ENCODE measurements at regions not wholly inside any gene's neighbourhood (a gene's known extent, or its start where the extent isn't known, plus 50 kb on each side); places are given as distances from the start of the nearest gene placed in this dataset.

- Histone ChIP-seq H4K20me1 (ENCODE audit: insufficient read depth, low read length) (no peaks in the 10 kb centered on the region), H3K9me3 (ENCODE audit: low read length) (peaks cover 21% of the 10 kb centered on the region; the same call in 1 of the 2 replicates), H3K27me3 (ENCODE audit: control insufficient read depth in 1 of 2, insufficient read depth in 2 of 2, low read length in 2 of 2) (no peaks in the 10 kb centered on the region), H3K36me3 (replicated peaks in 1 of 2; ENCODE audit: control insufficient read depth in 1 of 2, insufficient read depth in 2 of 2, low read length in 2 of 2) (no peaks in the 10 kb centered on the region), H3K27ac (ENCODE audit: extremely low read length, insufficient read depth, low read length) (no peak overlapping the region), H3K9ac (ENCODE audit: insufficient read depth, low read depth, low read length) (no peak overlapping the region), H3K4me3 (replicated peaks in 1 of 3; ENCODE audit: insufficient read depth in 1 of 3, low read depth in 2 of 3, low read length in 3 of 3) (no peak overlapping the region), H3K4me2 (ENCODE audit: low read depth, low read length) (no peak overlapping the region), H2AFZ (ENCODE audit: low read length) (no peak overlapping the region), H3K79me2 (ENCODE audit: insufficient read depth, low read length) (no peaks in the 10 kb centered on the region), H3K4me1 (ENCODE audit: insufficient read depth, low read length) (no peaks in the 10 kb centered on the region)
- ATAC-seq (no peak), FAIRE-seq (no peak), DNase-seq (ENCODE audit: low spot score) (no peak)
- in situ Hi-C loops (cut with HindIII; ENCODE audit: extremely low pct_ligation_motif_present, low pct_unique_long_range_greater_than_20kb) (no loop called here), intact Hi-C loops (cut with micrococcal nuclease; ENCODE audit: unreplicated experiment) (no loop called here)
- 7% methylated on average over 2 of the region's 2 CpGs for WGBS (ENCODE audit: low lambda C conversion rate)
- BruUV-seq (replicated peaks), result no TSS peak
- ChIA-PET POLR2A (no interaction called here), CTCF (ENCODE audit: low intra/inter-chr PET ratio, low total read pairs) (no interaction called here)
- TF ChIP-seq BCL3 (CRISPR knock-in tag; IDR thresholded peaks at IDR 0.05) (no peak), CEBPB (IDR thresholded peaks at IDR 0.05; ENCODE audit: borderline replicate concordance, low read depth, low read length) (no peak), ZNF713 (CRISPR knock-in tag; IDR thresholded peaks at IDR 0.05) (no peak), ZFP36 (IDR thresholded peaks at IDR 0.05; ENCODE audit: borderline replicate concordance, low read depth, low read length, partially characterized antibody) (no peak), NFIB (CRISPR knock-in tag; IDR thresholded peaks at IDR 0.05; ENCODE audit: borderline replicate concordance) (no peak), RARA (CRISPR knock-in tag; IDR thresholded peaks at IDR 0.05) (no peak), ZNF674 (CRISPR knock-in tag; IDR thresholded peaks at IDR 0.05; ENCODE audit: low read depth) (no peak)
Observed at GRCh38 chr5:166909926-166910325, 1381.5 kb upstream of the WWC1 start.

GRCh38 chr5:166910995-166911394 lies 1380.5 kb upstream of the WWC1 start:
- no peak overlapping the region for H3K4me2 ChIP-seq (ENCODE audit: low read depth, low read length)
- no peaks in the 10 kb centered on the region for H3K36me3 ChIP-seq (replicated peaks in 1 of 2; ENCODE audit: control insufficient read depth in 1 of 2, insufficient read depth in 2 of 2, low read length in 2 of 2)
- TF ChIP-seq ZNF234 (CRISPR knock-in tag; conservative IDR thresholded peaks at IDR 0.05), result no peak
- TF ChIP-seq FOXM1 (CRISPR knock-in tag; IDR thresholded peaks at IDR 0.05), result no peak
- TF ChIP-seq ZNF572 (CRISPR knock-in tag; IDR thresholded peaks at IDR 0.05), result no peak
- TF ChIP-seq DNMT3B (CRISPR knock-in tag; conservative IDR thresholded peaks at IDR 0.05), result no peak
- TF ChIP-seq SKI (IDR thresholded peaks at IDR 0.05; ENCODE audit: partially characterized antibody), result no peak
- TF ChIP-seq NFE2L2 (IDR thresholded peaks at IDR 0.05; ENCODE audit: low read length), result no peak
- TF ChIP-seq ZNF713 (CRISPR knock-in tag; IDR thresholded peaks at IDR 0.05), result no peak
- no peak for TF ChIP-seq SMYD3 (CRISPR knock-in tag; IDR thresholded peaks at IDR 0.05)
- TF ChIP-seq TEF (CRISPR knock-in tag; IDR thresholded peaks at IDR 0.05), result no peak
- no peak for TF ChIP-seq KDM2A (CRISPR knock-in tag; IDR thresholded peaks at IDR 0.05; ENCODE audit: borderline replicate concordance, low read depth)
- in situ Hi-C loops (cut with HindIII; ENCODE audit: extremely low pct_ligation_motif_present, low pct_unique_long_range_greater_than_20kb), result no loop called here
- no peak overlapping the region for H3K27ac ChIP-seq (ENCODE audit: extremely low read length, insufficient read depth, low read length)
- no peak for DNase-seq (ENCODE audit: low spot score)
- no TSS peak for BruUV-seq (replicated peaks)
- FAIRE-seq, result no peak
- ChIA-PET CTCF (ENCODE audit: low intra/inter-chr PET ratio, low total read pairs) (no interaction called here), POLR2A (no interaction called here)
- no peaks in the 10 kb centered on the region for H3K4me1 ChIP-seq (ENCODE audit: insufficient read depth, low read length)
- WGBS (ENCODE audit: low lambda C conversion rate), result 0% methylated on average over 3 of the region's 3 CpGs
- no peaks in the 10 kb centered on the region for H4K20me1 ChIP-seq (ENCODE audit: insufficient read depth, low read length)
- no peak for ATAC-seq
- no peaks in the 10 kb centered on the region for H3K79me2 ChIP-seq (ENCODE audit: insufficient read depth, low read length)
- no peak overlapping the region for H2AFZ ChIP-seq (ENCODE audit: low read length)
- peaks cover 27% of the 10 kb centered on the region; the same call in 1 of the 2 replicates for H3K9me3 ChIP-seq (ENCODE audit: low read length)
- intact Hi-C loops (cut with micrococcal nuclease; ENCODE audit: unreplicated experiment), result no loop called here
- H3K27me3 ChIP-seq (ENCODE audit: control insufficient read depth in 1 of 2, insufficient read depth in 2 of 2, low read length in 2 of 2), result no peaks in the 10 kb centered on the region
- H3K9ac ChIP-seq (ENCODE audit: insufficient read depth, low read depth, low read length), result no peak overlapping the region
- H3K4me3 ChIP-seq (replicated peaks in 1 of 3; ENCODE audit: insufficient read depth in 1 of 3, low read depth in 2 of 3, low read length in 3 of 3), result no peak overlapping the region
